Activated gamma-delta T cell treated with Interleukin-2 at 50 U/mL for 16 hours (primary cell): ENCODE measurements at regions not wholly inside any gene's neighbourhood (a gene's known extent, or its start where the extent isn't known, plus 50 kb on each side); places are given as distances from the start of the nearest gene placed in this dataset.
"Not testable (repeated sequence)": the region's sequence is repeated elsewhere in the genome, so short reads cannot be mapped to it uniquely, and the experiment has no call there.

Source experiments
- DNase-seq: peaks from one replicate; pipeline ENCODE4 v3.0.0-alpha.2; 2020

- no peak for DNase-seq
Measured at GRCh38 chr5:154652746-154653417, 102.3 kb upstream of the LARP1 start.

GRCh38 chr5:154651795-154652194, 103.4 kb upstream of the LARP1 start:
- DNase-seq: not testable (repeated sequence)

- DNase-seq: no peak
Measured at GRCh38 chr5:154648706-154649105, 106.5 kb upstream of the LARP1 start.

- no peak for DNase-seq
Measured at GRCh38 chr5:154648229-154648628, 106.9 kb upstream of the LARP1 start.

GRCh38 chr5:154647761-154648145, 107.4 kb upstream of the LARP1 start:
- DNase-seq: no peak

GRCh38 chr5:154647114-154647760, 107.9 kb upstream of the LARP1 start:
- peak; percentile 34 for DNase-seq

GRCh38 chr5:154646745-154647113, 108.4 kb upstream of the LARP1 start:
- DNase-seq: no peak

GRCh38 chr5:154644745-154645411, 110.3 kb upstream of the LARP1 start:
- DNase-seq: no peak

GRCh38 chr5:154642499-154643245, 112.5 kb upstream of the LARP1 start:
- DNase-seq: no peak

GRCh38 chr5:154640213-154640831, 114.9 kb upstream of the LARP1 start:
- not testable (repeated sequence) for DNase-seq

GRCh38 chr5:154636786-154637185, 118.4 kb upstream of the LARP1 start:
- DNase-seq: not testable (repeated sequence)

GRCh38 chr5:154636271-154636670, 118.9 kb upstream of the LARP1 start:
- DNase-seq: not testable (repeated sequence)

GRCh38 chr5:154633744-154634143, 121.4 kb upstream of the LARP1 start:
- not testable (repeated sequence) for DNase-seq

GRCh38 chr5:154631141-154631540, 124.0 kb upstream of the LARP1 start:
- DNase-seq: no peak

- DNase-seq: no peak
Measured at GRCh38 chr5:154630410-154630809, 124.8 kb upstream of the LARP1 start.

GRCh38 chr5:154628685-154629084, 126.5 kb upstream of the LARP1 start:
- no peak for DNase-seq

- no peak for DNase-seq
Measured at GRCh38 chr5:154627698-154628678, 127.2 kb upstream of the LARP1 start.

GRCh38 chr5:154626876-154627557, 128.2 kb upstream of the LARP1 start:
- DNase-seq: no peak

- no peak for DNase-seq
Measured at GRCh38 chr5:154625031-154625430, 130.1 kb upstream of the LARP1 start.

- no peak for DNase-seq
Measured at GRCh38 chr5:154624341-154624740, 130.8 kb upstream of the LARP1 start.

- no peak for DNase-seq
Measured at GRCh38 chr5:154620411-154620810, 134.8 kb upstream of the LARP1 start.
